Suprapubic skin (tissue), 4 donors: ENCODE measurements at regions not wholly inside any gene's neighbourhood (a gene's known extent, or its start where the extent isn't known, plus 50 kb on each side); places are given as distances from the start of the nearest gene placed in this dataset.
"Not testable (repeated sequence)": the region's sequence is repeated elsewhere in the genome, so short reads cannot be mapped to it uniquely, and the experiment has no call there.

Source experiments
- POLR2A ChIP-seq, 2 donors: fragments of 450-650 bp; IDR thresholded peaks; one replicate each; pipeline ENCODE4 v1.6.1; 2017; ENCODE audit warnings: antibody characterized with exemption in 2 of 2, mild to moderate bottlenecking in 2 of 2, moderate library complexity in 2 of 2
- POLR2AphosphoS5 ChIP-seq, 3 donors: sonication (generic); formaldehyde crosslinking; IDR thresholded peaks; one replicate each; pipeline ENCODE4 v1.6.1; 2017; ENCODE audit warnings: antibody characterized with exemption in 3 of 3
- TF ChIP-seq, protein P1 (sequence below), 2 donors: fragments of 200-600 bp in 1 of 2; fragments of 450-650 bp in 1 of 2; sonication (generic) in 1 of 2; IDR thresholded peaks; one replicate each; pipeline ENCODE4 v1.5.1; 2016 to 2019; ENCODE audit warnings: antibody characterized with exemption in 2 of 2, mild to moderate bottlenecking in 1 of 2, moderate library complexity in 1 of 2

DNA sequence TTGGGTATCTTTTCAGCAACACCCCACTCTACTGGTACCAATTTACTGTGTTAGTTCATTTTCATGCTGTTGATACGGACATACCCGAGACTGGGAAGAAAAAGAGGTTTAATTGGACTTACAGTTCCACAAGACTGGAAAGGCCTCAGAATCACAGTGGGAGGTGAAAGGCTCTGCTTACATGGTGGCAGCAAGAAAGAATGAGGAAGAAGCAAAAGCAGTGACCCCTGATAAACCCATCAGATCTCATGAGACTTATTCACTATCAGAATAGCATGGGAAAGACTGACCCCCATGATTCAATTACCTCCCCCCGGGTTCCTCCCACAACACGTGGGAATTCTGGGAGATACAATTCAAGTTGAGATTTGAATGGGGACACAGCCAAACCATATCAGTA, 473.1 kb downstream of the RNF144A start:
- not testable (repeated sequence) for TF ChIP-seq POLR2AphosphoS5, POLR2A (IDR thresholded peaks at IDR 0.05)
- TF ChIP-seq, protein P1, sequence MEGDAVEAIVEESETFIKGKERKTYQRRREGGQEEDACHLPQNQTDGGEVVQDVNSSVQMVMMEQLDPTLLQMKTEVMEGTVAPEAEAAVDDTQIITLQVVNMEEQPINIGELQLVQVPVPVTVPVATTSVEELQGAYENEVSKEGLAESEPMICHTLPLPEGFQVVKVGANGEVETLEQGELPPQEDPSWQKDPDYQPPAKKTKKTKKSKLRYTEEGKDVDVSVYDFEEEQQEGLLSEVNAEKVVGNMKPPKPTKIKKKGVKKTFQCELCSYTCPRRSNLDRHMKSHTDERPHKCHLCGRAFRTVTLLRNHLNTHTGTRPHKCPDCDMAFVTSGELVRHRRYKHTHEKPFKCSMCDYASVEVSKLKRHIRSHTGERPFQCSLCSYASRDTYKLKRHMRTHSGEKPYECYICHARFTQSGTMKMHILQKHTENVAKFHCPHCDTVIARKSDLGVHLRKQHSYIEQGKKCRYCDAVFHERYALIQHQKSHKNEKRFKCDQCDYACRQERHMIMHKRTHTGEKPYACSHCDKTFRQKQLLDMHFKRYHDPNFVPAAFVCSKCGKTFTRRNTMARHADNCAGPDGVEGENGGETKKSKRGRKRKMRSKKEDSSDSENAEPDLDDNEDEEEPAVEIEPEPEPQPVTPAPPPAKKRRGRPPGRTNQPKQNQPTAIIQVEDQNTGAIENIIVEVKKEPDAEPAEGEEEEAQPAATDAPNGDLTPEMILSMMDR (IDR thresholded peaks at IDR 0.05) = not testable (repeated sequence)
